Daoy (cell line): ENCODE measurements at regions not wholly inside any gene's neighbourhood (a gene's known extent, or its start where the extent isn't known, plus 50 kb on each side); places are given as distances from the start of the nearest gene placed in this dataset.
A peak's percentile ranks its signal among the peaks of the same experiment; 100 is the strongest.

ENCODE experiments used
- DNase-seq: peaks from one replicate; pipeline ENCODE4 v3.0.0-alpha.2; 2015; ENCODE audit warnings: low read depth

GRCh38 chr13:110097013-110097412, 209.9 kb downstream of the COL4A1 start:
- DNase-seq = no peak

DNA sequence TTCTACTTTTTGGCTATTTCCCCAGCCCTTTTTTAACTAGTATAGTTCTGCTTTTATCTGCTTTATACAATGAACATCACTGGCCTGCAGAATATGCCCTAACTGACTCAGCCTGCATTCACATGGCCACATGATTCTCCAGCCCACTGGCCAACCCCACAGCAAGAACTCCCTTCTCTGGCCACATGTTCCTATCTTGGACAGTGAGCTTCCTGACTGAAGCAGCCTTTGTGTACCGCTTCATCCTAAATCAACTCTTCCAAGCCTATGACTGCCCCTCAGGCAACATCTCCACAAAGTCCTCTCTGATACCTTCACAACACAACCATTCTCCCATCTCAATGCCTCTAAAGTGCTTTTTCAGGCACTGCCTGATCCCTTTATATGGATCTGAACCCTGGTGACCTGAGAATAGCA, 214.1 kb downstream of the COL4A1 start:
- DNase-seq = no peak

- DNase-seq = no peak
These were observed 217.1 kb downstream of the COL4A1 start for GRCh38 chr13:110089815-110090214.

- DNase-seq = no peak
These were observed 217.9 kb downstream of the COL4A1 start for GRCh38 chr13:110089100-110089499.

DNA sequence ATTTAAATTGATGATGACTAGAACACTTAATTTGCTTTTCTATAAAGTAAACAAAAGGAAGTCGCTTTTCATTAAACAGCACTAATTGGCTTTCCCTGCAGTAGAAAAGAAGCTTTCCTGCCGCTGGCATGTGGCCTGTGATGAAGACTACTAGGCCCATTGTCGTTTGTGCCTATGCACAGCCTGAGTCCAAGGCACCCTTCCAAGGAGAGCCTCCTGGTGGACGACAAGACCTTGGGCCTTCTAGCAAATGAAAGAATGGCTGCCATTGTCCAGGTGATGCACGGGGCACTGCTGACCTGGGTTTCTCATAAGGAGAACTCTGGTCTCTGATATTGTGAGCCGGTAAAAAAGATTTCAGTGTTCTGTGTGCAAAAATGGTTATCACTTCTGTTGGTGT, 233.0 kb downstream of the COL4A1 start:
- no peak for DNase-seq

DNA sequence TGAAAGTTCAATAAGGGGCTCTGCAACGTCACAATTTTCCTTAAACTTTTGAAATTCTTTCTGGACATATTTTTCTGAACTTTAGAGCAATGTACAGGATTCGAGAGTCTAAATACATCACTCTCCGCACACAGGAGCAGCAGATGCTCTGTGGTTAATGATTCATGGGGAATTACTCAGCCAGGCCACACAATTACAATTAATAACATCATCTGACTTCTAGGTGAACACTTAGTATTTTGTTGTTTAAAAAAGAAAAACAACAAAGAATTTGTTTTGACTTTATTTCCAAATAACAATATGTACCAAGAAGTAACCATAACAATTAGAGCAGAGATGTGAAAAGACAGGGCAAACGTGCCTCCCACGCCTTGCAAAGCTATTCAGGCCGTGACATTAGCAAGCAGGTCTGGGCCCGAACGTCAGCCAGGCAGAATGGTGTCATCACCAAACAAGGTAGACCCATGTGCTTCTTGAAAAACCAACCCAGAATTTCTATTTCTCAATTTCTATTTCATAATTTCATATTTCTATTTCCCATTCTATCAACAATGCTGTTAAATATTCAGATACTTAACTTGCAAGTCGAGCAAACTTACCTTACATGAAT, 236.3 kb downstream of the COL4A1 start:
- peak; percentile 44 for DNase-seq

GRCh38 chr13:110070046-110070445, 236.9 kb downstream of the COL4A1 start:
- DNase-seq = no peak

- DNase-seq = no peak
These were observed 238.8 kb downstream of the COL4A1 start for GRCh38 chr13:110068176-110068473.

GRCh38 chr13:110067355-110068175, 239.4 kb downstream of the COL4A1 start:
- no peak for DNase-seq

DNA sequence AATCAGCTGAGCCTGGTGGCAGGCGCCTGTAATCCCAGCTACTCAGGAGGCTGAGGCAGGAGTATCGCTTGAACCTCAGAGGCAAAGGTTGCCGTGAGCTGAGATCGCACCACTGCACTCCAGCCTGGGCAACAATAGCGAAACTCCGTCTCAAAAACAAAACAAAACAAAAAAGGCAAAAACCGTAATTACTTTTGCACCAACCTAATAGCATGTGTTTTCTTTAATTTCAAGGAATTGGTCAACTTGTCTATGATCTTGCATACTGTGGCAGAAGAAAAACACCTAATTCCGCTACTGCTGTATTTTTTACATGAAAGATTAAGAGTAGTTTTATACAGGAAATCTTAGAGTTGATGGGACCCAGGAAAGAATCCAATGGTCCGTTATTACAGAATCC, 241.2 kb downstream of the COL4A1 start:
- DNase-seq = no peak

DNA sequence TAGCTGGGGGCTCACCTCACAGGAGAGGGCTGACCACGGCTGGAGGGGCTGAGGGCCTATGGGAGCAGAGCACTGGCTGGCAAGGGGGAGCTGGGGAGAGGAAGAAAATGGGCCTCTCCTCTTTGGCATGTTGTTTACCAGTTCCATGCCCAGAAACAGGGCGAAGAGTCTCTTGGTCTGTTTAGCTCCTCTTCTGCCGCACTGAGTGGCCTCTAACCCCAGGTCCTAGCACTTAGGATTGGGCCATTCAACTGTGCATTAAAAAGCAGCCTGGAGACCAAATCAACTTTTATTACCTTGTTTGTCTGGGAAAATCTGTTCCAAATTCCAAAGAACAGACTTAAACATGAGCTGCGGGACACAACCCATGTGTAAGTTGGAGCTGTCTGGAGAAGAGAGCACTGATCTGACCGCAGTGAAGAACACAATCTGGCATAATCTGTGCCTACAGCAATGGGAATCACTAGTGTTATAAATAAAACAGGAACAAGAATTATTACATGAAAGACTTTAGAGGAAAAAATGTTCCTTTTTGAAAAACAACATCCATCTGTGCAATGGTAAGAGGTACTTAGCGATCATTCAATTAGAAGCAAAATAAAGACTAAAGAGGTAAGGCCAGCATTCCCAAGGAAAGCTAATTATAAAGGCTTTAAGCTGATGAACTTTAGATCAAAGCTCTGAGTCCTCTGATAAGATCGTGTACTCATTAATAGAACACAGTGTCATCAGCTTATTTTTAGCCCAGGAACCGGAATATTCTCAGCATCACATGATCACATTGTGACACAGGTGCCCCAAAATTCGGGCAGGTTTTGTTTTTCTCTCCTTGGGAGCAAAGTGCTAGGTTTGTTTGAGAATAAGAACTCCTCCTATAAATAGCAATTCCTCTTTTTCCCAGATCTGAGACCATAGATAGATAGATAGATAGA, 243.2 kb downstream of the COL4A1 start:
- no peak for DNase-seq

DNA sequence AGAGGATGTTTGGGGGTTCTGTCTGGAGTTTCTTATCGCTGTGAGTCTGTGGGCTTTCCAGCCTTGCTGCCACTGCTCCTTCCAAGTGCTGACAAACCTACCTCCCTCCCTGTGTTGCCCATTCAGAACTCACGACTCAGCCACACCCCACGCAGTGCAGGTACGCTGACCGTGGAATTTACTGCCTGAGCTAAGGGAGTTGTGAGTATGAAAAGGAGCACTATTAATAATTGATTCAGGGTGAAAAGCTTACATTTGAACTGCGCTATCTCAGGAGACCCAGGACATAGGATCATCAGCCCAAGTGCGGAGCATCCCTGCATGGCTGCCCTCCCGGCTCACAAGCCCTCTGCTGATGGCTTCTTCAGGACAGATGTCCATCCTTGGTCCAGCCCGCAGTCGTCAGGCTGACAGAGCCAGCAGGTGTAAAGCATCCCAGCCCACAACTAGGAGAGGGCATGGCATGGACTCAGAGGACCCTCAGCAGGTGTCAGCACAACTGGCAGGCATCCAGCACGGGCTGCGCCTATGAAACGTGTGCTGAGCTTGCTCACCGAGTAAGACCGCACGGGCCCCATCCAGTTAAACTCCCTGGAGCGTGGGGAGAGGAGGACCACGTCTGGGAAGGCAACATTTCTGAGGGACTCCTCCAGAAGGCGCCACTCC, 244.0 kb downstream of the COL4A1 start:
- DNase-seq = no peak

DNA sequence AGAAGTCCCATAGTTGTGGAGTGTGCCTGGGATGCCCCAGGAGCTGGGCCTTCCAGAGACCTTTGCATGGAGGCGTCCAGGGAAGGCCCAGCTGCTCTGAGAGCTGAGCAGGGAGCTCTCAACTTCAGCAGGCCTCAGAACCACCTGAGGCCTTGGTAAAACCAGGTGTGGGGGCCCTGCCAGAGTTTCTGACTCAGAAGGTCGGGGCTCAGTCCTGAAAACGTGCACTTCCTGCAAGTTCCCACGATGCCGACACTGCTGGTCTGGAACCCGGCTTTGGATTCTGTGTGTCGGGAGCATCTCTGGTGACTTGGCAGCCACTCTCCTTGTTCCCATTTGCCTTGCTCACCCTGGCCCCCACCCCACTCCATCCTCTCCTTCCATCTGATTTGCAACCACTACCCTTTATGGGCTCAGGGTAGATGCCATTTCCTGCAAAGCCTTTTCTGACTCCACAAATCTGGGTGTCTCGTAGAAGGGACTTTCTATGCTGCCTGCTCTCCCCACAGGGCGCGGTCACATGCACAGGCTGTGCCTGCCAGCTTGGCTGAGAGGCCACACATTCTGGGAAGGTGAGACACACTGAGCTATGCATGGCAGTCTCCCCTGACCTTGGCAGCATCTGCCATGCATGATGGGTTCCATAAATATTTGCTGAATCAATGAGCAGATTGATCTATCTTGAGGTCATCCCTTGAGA, 244.7 kb downstream of the COL4A1 start:
- no peak for DNase-seq

- DNase-seq = no peak
These were observed 245.7 kb downstream of the COL4A1 start for GRCh38 chr13:110061270-110061669.

DNA sequence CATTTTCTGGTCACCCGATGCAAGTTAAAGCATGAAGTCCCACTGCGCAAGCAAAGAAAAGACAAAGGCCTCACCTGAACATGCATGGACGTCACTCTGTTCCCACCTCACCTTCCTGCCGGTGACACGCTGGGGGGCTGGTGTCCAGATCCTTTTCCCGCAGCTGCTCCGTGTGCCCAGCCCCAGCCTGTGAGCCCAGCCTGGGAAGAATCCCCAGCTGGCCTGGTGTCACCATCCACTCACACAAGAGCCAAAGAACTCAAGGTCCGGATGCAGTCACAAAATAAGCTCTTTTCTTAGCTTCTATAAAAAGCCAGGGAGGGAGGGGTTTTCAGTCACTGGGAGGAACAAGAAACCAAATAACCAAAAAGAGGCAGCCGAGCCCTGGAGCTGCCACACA, 249.9 kb downstream of the COL4A1 start:
- no peak for DNase-seq

- DNase-seq = no peak
These were observed 250.3 kb downstream of the COL4A1 start for GRCh38 chr13:110056640-110057039.

GRCh38 chr13:110055089-110055488, 251.9 kb downstream of the COL4A1 start:
- no peak for DNase-seq

DNA sequence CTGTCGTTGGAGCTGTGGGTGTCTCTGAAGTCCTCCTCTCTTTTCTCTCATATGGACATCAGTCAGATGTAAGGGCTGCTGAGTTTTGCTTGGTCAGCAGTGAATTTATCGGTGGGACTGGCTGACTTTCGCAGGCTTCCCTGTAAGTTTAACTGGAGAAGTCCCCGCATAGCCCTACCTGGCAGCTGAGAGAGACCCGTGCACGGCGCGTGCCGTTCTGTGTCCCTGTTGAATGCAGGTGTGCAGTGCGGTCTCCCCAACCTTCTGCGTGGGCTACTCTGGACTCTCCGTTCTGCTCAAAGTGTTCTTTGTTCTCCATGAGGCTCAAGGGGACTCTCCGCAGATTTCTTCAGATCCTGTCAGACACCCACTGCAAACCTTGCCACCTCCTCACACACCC, 252.9 kb downstream of the COL4A1 start:
- no peak for DNase-seq

DNA sequence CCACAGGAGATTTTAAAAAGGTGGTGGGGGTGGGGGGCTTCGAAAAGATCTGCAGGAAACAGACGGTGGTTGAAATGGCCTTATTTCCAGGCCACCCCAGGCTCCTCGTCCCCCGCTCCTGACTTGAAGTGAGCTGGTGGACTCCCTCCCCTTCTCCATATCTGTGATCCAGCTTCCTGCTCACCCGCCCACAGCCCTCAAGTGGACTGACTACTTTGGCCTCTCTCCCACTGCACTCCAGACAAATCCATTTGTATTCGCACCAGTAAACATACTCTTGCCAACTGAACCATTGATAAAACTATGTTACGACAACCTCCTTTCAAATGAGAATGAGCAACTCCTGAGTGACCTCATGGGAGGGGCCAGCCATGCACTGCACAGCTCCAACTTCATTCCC, 259.5 kb downstream of the COL4A1 start:
- DNase-seq = peak; percentile 71

DNA sequence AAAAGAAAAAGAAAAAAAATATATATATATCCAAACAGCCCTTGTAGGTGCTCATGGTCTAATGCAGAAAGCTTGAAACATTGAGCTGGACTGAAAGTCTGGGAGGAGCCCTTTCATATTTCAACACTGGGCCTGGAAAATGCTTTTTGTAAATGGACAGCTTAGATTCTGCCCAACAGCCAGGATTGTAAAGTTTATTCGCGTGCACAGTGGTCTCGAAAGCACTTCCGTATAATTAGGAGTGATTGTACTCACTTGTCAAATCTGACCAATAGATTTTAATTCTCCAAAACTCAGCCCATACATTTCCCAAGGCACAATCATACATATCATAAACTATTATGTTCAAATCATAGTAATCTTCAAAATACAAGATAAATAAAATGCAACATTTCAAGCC, 260.1 kb downstream of the COL4A1 start:
- no peak for DNase-seq

DNA sequence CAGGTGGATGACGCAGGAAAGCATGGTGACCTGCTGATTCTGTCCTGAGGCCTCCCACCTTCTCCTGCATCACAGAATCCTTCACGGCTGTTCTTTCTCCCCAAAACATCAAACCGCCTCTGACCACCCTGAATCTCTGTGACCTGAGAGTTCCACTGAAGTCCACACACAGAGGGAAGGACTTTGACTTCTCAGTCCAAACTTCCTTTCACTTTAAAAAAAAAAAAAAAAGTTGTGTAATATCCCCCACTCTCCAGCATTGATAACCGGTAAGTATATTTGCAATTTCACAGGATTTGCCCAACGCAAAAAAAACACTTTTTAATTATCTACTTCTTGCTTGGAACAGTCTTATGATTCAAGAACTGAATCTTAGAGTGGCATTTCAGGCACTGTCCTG, 259.5 kb upstream of the IRS2 start:
- no peak for DNase-seq

DNA sequence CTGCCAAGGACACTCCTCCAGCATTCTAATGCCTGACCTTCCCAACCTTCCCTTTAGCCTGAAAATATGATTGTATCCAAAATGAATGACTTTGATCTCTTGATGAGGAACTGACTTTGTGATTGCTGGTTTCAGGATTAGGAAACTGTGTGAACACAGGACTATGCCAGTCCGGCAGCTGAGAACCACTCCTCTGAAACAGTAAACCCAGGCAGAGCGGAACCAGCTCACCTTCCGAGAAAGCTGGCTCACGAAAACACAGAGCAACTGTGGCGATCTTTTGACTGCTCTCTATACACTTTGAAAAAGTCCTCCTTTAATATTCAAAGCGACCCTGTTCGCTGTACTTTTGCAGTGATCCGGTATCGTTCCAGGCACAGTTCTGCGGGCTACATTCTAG, 258.8 kb upstream of the IRS2 start:
- DNase-seq = no peak
